RWPE2 (cell line): ENCODE measurements at regions not wholly inside any gene's neighbourhood (a gene's known extent, or its start where the extent isn't known, plus 50 kb on each side); places are given as distances from the start of the nearest gene placed in this dataset.

Source experiments
- ATAC-seq: fragments of 200-7000 bp; cut with Tn5 transposase; 3 replicates; pipeline ENCODE4 v1.9.1; 2021; ENCODE audit warnings: low read depth
- DNase-seq: peaks from one replicate; pipeline ENCODE4 v3.0.0-alpha.2; 2020; ENCODE audit warnings: low spot score
- H3K27ac ChIP-seq: fragments of 450-650 bp; 2 replicates; pipeline ENCODE4 v1.5.1; 2017; ENCODE audit warnings: mild to moderate bottlenecking; ENCODE audit not compliant: poor library complexity, severe bottlenecking
- H3K27me3 ChIP-seq: fragments of 250-450 bp; sonication (Bioruptor Pico); 2 replicates; pipeline ENCODE4 v1.5.1; 2021; ENCODE audit warnings: mild to moderate bottlenecking, moderate library complexity; ENCODE audit not compliant: insufficient read depth, poor library complexity, severe bottlenecking
- H3K36me3 ChIP-seq: fragments of 250-450 bp; sonication (Bioruptor Pico); 2 replicates; pipeline ENCODE4 v1.5.1; 2020; ENCODE audit warnings: low read depth, mild to moderate bottlenecking, moderate library complexity
- H3K4me1 ChIP-seq: fragments of 250-450 bp; sonication (Bioruptor Pico); 2 replicates; pipeline ENCODE4 v1.5.1; 2021; ENCODE audit warnings: mild to moderate bottlenecking, moderate library complexity; ENCODE audit not compliant: insufficient read depth, poor library complexity, severe bottlenecking
- H3K4me3 ChIP-seq: fragments of 250-450 bp; sonication (Bioruptor Pico); 2 replicates; pipeline ENCODE4 v1.5.1; 2021; ENCODE audit warnings: mild to moderate bottlenecking, moderate library complexity; ENCODE audit not compliant: severe bottlenecking
- H3K9me3 ChIP-seq: fragments of 250-450 bp; sonication (Bioruptor Pico); 2 replicates; pipeline ENCODE4 v1.5.1; 2021; ENCODE audit warnings: mild to moderate bottlenecking, moderate library complexity; ENCODE audit not compliant: severe bottlenecking
- CTCF ChIP-seq: fragments of 450-650 bp; IDR thresholded peaks from one replicate; pipeline ENCODE4 v1.5.1; 2017; ENCODE audit warnings: mild to moderate bottlenecking, moderate library complexity; ENCODE audit not compliant: poor library complexity, severe bottlenecking

- no peak for TF ChIP-seq CTCF
- no peaks in the 10 kb centered on the region for H3K9me3 ChIP-seq
- no peak; the same call in 2 of the 3 replicates for ATAC-seq
- no peaks in the 10 kb centered on the region for H3K36me3 ChIP-seq
- DNase-seq, result no peak
- H3K4me3 ChIP-seq, result no peak overlapping the region
- no peaks in the 10 kb centered on the region for H3K27me3 ChIP-seq
- H3K4me1 ChIP-seq, result no peaks in the 10 kb centered on the region
- H3K27ac ChIP-seq, result no peak overlapping the region
Observed at GRCh38 chr21:17730782-17731181, 88.4 kb downstream of the C21orf91 start.

GRCh38 chr21:17729455-17729854 lies 89.7 kb downstream of the C21orf91 start:
- no peaks in the 10 kb centered on the region for H3K4me1 ChIP-seq
- DNase-seq (no peak), ATAC-seq (no peak)
- no peak overlapping the region for H3K4me3 ChIP-seq
- H3K27me3 ChIP-seq, result no peaks in the 10 kb centered on the region
- TF ChIP-seq CTCF, result no peak
- no peak overlapping the region for H3K27ac ChIP-seq
- no peaks in the 10 kb centered on the region for H3K36me3 ChIP-seq
- no peaks in the 10 kb centered on the region for H3K9me3 ChIP-seq

GRCh38 chr21:17727361-17727760 lies 91.8 kb downstream of the C21orf91 start:
- H3K27me3 ChIP-seq, result no peaks in the 10 kb centered on the region
- DNase-seq (no peak), ATAC-seq (no peak)
- no peak overlapping the region for H3K4me3 ChIP-seq
- no peaks in the 10 kb centered on the region for H3K9me3 ChIP-seq
- H3K4me1 ChIP-seq, result no peaks in the 10 kb centered on the region
- TF ChIP-seq CTCF, result no peak
- no peaks in the 10 kb centered on the region for H3K36me3 ChIP-seq
- H3K27ac ChIP-seq, result no peak overlapping the region

GRCh38 chr21:17726047-17726829 lies 92.9 kb downstream of the C21orf91 start:
- Histone ChIP-seq H3K9me3 (no peaks in the 10 kb centered on the region), H3K4me3 (no peak overlapping the region)
- no peak for DNase-seq

More at GRCh38 chr21:17726047-17726829, 92.9 kb downstream of the C21orf91 start:
- Histone ChIP-seq H3K36me3 (no peaks in the 10 kb centered on the region), H3K27me3 (no peaks in the 10 kb centered on the region), H3K4me1 (no peaks in the 10 kb centered on the region), H3K27ac (no peak overlapping the region)
- no peak for TF ChIP-seq CTCF
- ATAC-seq, result no peak
